GM23338 (cell line): ENCODE measurements at regions not wholly inside any gene's neighbourhood (a gene's known extent, or its start where the extent isn't known, plus 50 kb on each side); places are given as distances from the start of the nearest gene placed in this dataset.

Experiments
- ATAC-seq: fragments of 200-7000 bp; cut with Tn5 transposase; 3 replicates; pipeline ENCODE4 v1.9.1; 2020
- DNase-seq: peaks from one replicate; pipeline ENCODE4 v3.0.0-alpha.2; 2015; ENCODE audit warnings: low spot score
- H2AFZ ChIP-seq: fragments of 200-600 bp; sonication (generic); 2 replicates; pipeline ENCODE4 v1.8.0; 2016; ENCODE audit warnings: antibody characterized with exemption, mild to moderate bottlenecking, moderate library complexity
- H3F3A ChIP-seq: fragments of 200-600 bp; sonication (generic); replicated peaks from 2 replicates; pipeline ENCODE4 v1.8.0; 2017; ENCODE audit warnings: antibody characterized with exemption, mixed run types, low read depth
- H3K27ac ChIP-seq: fragments of 200-600 bp; sonication (generic); 2 replicates; pipeline ENCODE4 v1.6.1; 2016; ENCODE audit warnings: low read depth
- H3K27me3 ChIP-seq: fragments of 200-600 bp; sonication (generic); 2 replicates; pipeline ENCODE4 v1.8.0; 2016; ENCODE audit warnings: mild to moderate bottlenecking, mixed run types, moderate library complexity; ENCODE audit not compliant: insufficient read depth
- H3K36me3 ChIP-seq: fragments of 200-600 bp; sonication (generic); 2 replicates; pipeline ENCODE4 v1.8.0; 2016; ENCODE audit warnings: mild to moderate bottlenecking; ENCODE audit not compliant: insufficient read depth
- H3K4me1 ChIP-seq: fragments of 200-600 bp; sonication (generic); 2 replicates; pipeline ENCODE4 v1.8.0; 2016; ENCODE audit warnings: mild to moderate bottlenecking, moderate library complexity; ENCODE audit not compliant: insufficient read depth
- H3K4me2 ChIP-seq: fragments of 200-600 bp; sonication (generic); 2 replicates; pipeline ENCODE4 v1.7.1; 2017; ENCODE audit warnings: mixed run types
- H3K4me3 ChIP-seq: fragments of 200-600 bp; sonication (generic); 2 replicates; pipeline ENCODE4 v1.6.1; 2016; ENCODE audit warnings: mixed run types
- H3K79me2 ChIP-seq: fragments of 200-600 bp; sonication (generic); replicated peaks from 2 replicates; pipeline ENCODE4 v1.8.0; 2017; ENCODE audit warnings: mild to moderate bottlenecking; ENCODE audit not compliant: insufficient read depth
- H3K9me2 ChIP-seq: fragments of 200-600 bp; sonication (generic); 2 replicates; pipeline ENCODE4 v1.8.0; 2017; ENCODE audit not compliant: insufficient read depth
- H4K20me1 ChIP-seq: fragments of 200-600 bp; sonication (generic); replicated peaks from 2 replicates; pipeline ENCODE4 v1.8.0; 2017; ENCODE audit warnings: mild to moderate bottlenecking; ENCODE audit not compliant: insufficient read depth
- H3K27ac Mint-ChIP-seq: 2 replicates; pipeline ENCODE4 v1.8.0; 2020; ENCODE audit warnings: inconsistent platforms, mild to moderate bottlenecking, moderate library complexity, mixed read lengths
- H3K27me3 Mint-ChIP-seq: 3 replicates; pipeline ENCODE4 v1.8.0; 2022; ENCODE audit warnings: low read depth, mild to moderate bottlenecking, moderate library complexity, mixed read lengths, inconsistent platforms; ENCODE audit not compliant: insufficient read depth, poor library complexity
- H3K36me3 Mint-ChIP-seq: 3 replicates; pipeline ENCODE4 v1.8.0; 2021; ENCODE audit warnings: low read depth, mild to moderate bottlenecking, inconsistent platforms, moderate library complexity, mixed read lengths
- H3K4me1 Mint-ChIP-seq: 3 replicates; pipeline ENCODE4 v1.8.0; 2020; ENCODE audit warnings: mild to moderate bottlenecking, inconsistent platforms, mixed read lengths
- H3K4me3 Mint-ChIP-seq: 3 replicates; pipeline ENCODE4 v1.8.0; 2021; ENCODE audit warnings: moderate library complexity, mild to moderate bottlenecking, inconsistent platforms, mixed read lengths
- H3K9me3 Mint-ChIP-seq: 3 replicates; pipeline ENCODE4 v1.8.0; 2020; ENCODE audit warnings: moderate library complexity, mild to moderate bottlenecking, inconsistent platforms, mixed read lengths
- CTCF ChIP-seq, 2 experiments: fragments of 200-600 bp in 1 of 2; sonication (generic) in 1 of 2; conservative IDR thresholded peaks; 2 replicates each; pipeline versions ENCODE4 v1.5.1 to v1.6.1; 2016 to 2017; ENCODE audit warnings: antibody characterized with exemption in 2 of 2, low read depth in 2 of 2, mild to moderate bottlenecking in 2 of 2, moderate library complexity in 1 of 2
- ETS1 ChIP-seq: IDR thresholded peaks from 2 replicates; pipeline ENCODE4 v1.6.1; 2016; ENCODE audit warnings: antibody characterized with exemption
- EZH2 ChIP-seq: fragments of 200-600 bp; sonication (generic); IDR thresholded peaks from one replicate; pipeline ENCODE4 v1.8.0; 2017; ENCODE audit warnings: antibody characterized with exemption, mild to moderate bottlenecking, low read depth; ENCODE audit not compliant: unreplicated experiment
- JUNB ChIP-seq: IDR thresholded peaks from one replicate; pipeline ENCODE4 v1.6.1; 2016; ENCODE audit warnings: antibody characterized with exemption; ENCODE audit not compliant: unreplicated experiment
- STAT1 ChIP-seq: IDR thresholded peaks from one replicate; pipeline ENCODE4 v1.6.1; 2016; ENCODE audit warnings: antibody characterized with exemption; ENCODE audit not compliant: unreplicated experiment
- ZNF114 ChIP-seq: fragments of 250-450 bp; sonication (Bioruptor Pico); IDR thresholded peaks from 2 replicates; pipeline ENCODE4 v1.5.0; 2020; ENCODE audit warnings: mild to moderate bottlenecking, moderate library complexity
- ZNF331 ChIP-seq: fragments of 250-450 bp; sonication (Bioruptor Pico); IDR thresholded peaks from 2 replicates; pipeline ENCODE4 v1.5.0; 2020; ENCODE audit warnings: low read depth, mild to moderate bottlenecking, moderate library complexity
- TF ChIP-seq, protein P1 (sequence below): fragments of 250-450 bp; sonication (Bioruptor Pico); IDR thresholded peaks from 2 replicates; pipeline ENCODE4 v1.5.0; 2020; ENCODE audit warnings: mild to moderate bottlenecking, moderate library complexity

DNA sequence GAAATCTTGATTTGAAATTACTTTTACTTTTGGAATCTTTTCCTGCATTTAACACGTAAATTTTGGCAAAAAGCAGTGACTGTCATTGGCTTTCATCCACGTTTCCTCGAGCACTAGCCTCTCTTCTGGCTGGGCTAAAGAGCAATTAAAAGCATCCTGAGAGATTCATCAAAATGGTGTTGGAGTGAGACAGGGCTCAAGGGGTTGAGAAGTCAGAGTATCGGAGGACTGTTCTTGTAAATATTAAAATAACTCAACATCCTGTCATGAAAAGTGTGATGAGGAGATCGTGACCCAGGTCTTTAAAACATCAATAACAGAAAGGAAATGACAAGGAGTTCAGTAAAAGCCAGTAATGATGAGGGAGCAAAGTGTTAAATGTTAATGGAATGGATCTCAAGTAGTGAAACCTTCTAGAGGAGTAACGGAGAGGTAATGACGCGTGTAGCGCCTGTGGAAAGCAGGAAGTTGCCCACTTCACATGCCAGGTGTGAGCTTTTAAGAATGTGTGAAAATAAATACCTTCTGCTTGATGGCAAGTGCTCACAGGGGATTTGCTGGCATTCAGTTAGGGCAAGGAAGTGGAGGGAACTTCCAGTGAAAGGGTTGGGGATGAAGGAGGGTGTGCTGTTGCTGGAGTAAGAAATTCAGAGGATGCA lies 754.4 kb downstream of the ADCYAP1 start (continued):
- TF ChIP-seq ETS1 (no peak), CTCF (conservative IDR thresholded peaks at IDR 0.05; ENCODE audit: low read depth in 2 of 2) (no peak), STAT1 (no peak), ZNF114 (no peak), EZH2 (no peak)

DNA sequence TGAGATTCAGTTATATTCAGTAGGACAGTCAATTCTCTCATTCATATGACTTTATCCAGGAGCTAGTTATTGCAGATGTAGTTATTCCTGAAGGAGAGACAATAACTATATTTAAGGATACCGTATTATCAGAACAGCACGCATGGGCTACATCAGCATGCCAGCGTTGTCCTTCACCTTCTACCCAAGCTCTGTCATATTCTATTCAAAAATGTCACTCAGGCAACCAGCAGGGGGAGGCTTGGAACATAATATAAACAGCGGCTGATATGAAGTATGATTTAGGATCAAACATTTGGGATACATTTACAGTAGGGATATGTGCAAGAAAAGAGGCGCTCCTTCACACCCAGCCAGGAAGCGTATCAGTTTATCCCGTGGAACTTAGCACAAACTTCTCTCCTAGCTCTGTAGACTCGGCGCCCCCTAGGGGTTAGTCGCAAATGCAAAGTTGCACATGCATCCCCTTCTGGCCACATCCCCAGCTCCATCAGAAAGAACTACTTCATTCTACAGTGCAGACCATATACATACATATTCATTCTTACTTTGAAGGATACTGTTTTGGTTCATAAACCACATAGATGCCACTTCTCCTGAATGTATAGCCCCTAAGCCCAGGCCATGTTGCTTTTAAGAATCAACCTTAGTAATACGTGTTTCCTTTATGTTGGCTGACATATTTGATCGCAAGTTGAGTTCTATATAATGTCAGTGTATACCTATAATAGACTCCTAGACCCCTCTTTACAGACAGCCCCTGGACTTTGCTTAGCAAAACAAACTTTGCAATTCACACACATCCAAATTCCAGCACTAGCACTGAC lies 759.4 kb downstream of the ADCYAP1 start:
- no peaks in the 10 kb centered on the region for H3K4me1 Mint-ChIP-seq

More for the DNA sequence above, 759.4 kb downstream of the ADCYAP1 start:
- Histone ChIP-seq H3K4me2 (no peak overlapping the region), H3K27me3 (no peaks in the 10 kb centered on the region), H3K4me3 (no peak overlapping the region), H3K36me3 (no peaks in the 10 kb centered on the region), H3K79me2 (no peaks in the 10 kb centered on the region), H3K27ac (no peak overlapping the region), H4K20me1 (no peaks in the 10 kb centered on the region), H3F3A (no peaks in the 10 kb centered on the region), H3K9me2 (no peaks in the 10 kb centered on the region), H2AFZ (no peak overlapping the region), H3K4me1 (no peaks in the 10 kb centered on the region)
- peak; percentile 97 for ATAC-seq
- TF ChIP-seq ZNF331 (CRISPR knock-in tag): no peak
- TF ChIP-seq, protein P1, sequence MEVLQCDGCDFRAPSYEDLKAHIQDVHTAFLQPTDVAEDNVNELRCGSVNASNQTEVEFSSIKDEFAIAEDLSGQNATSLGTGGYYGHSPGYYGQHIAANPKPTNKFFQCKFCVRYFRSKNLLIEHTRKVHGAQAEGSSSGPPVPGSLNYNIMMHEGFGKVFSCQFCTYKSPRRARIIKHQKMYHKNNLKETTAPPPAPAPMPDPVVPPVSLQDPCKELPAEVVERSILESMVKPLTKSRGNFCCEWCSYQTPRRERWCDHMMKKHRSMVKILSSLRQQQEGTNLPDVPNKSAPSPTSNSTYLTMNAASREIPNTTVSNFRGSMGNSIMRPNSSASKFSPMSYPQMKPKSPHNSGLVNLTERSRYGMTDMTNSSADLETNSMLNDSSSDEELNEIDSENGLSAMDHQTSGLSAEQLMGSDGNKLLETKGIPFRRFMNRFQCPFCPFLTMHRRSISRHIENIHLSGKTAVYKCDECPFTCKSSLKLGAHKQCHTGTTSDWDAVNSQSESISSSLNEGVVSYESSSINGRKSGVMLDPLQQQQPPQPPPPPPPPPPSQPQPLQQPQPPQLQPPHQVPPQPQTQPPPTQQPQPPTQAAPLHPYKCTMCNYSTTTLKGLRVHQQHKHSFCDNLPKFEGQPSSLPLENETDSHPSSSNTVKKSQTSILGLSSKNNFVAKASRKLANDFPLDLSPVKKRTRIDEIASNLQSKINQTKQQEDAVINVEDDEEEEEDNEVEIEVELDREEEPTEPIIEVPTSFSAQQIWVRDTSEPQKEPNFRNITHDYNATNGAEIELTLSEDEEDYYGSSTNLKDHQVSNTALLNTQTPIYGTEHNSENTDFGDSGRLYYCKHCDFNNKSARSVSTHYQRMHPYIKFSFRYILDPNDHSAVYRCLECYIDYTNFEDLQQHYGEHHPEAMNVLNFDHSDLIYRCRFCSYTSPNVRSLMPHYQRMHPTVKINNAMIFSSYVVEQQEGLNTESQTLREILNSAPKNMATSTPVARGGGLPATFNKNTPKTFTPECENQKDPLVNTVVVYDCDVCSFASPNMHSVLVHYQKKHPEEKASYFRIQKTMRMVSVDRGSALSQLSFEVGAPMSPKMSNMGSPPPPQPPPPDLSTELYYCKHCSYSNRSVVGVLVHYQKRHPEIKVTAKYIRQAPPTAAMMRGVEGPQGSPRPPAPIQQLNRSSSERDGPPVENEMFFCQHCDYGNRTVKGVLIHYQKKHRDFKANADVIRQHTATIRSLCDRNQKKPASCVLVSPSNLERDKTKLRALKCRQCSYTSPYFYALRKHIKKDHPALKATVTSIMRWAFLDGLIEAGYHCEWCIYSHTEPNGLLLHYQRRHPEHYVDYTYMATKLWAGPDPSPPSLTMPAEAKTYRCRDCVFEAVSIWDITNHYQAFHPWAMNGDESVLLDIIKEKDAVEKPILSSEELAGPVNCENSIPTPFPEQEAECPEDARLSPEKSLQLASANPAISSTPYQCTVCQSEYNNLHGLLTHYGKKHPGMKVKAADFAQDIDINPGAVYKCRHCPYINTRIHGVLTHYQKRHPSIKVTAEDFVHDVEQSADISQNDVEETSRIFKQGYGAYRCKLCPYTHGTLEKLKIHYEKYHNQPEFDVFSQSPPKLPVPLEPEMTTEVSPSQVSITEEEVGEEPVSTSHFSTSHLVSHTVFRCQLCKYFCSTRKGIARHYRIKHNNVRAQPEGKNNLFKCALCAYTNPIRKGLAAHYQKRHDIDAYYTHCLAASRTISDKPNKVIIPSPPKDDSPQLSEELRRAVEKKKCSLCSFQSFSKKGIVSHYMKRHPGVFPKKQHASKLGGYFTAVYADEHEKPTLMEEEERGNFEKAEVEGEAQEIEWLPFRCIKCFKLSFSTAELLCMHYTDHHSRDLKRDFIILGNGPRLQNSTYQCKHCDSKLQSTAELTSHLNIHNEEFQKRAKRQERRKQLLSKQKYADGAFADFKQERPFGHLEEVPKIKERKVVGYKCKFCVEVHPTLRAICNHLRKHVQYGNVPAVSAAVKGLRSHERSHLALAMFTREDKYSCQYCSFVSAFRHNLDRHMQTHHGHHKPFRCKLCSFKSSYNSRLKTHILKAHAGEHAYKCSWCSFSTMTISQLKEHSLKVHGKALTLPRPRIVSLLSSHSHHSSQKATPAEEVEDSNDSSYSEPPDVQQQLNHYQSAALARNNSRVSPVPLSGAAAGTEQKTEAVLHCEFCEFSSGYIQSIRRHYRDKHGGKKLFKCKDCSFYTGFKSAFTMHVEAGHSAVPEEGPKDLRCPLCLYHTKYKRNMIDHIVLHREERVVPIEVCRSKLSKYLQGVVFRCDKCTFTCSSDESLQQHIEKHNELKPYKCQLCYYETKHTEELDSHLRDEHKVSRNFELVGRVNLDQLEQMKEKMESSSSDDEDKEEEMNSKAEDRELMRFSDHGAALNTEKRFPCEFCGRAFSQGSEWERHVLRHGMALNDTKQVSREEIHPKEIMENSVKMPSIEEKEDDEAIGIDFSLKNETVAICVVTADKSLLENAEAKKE (CRISPR knock-in tag): no peak
- no peak for TF ChIP-seq JUNB
- TF ChIP-seq CTCF (conservative IDR thresholded peaks at IDR 0.05; ENCODE audit: low read depth in 2 of 2): peak; percentile 87 to 90
- no peak for TF ChIP-seq ETS1
- no peaks in the 10 kb centered on the region for H3K9me3 Mint-ChIP-seq
- H3K4me3 Mint-ChIP-seq: no peak overlapping the region
- peak; percentile 89 for DNase-seq
- H3K36me3 Mint-ChIP-seq: no peaks in the 10 kb centered on the region
- no peaks in the 10 kb centered on the region for H3K27me3 Mint-ChIP-seq
- no peak overlapping the region for H3K27ac Mint-ChIP-seq
